ENCODE measurements at regions not wholly inside any gene's neighbourhood (a gene's known extent, or its start where the extent isn't known, plus 50 kb on each side); places are given as distances from the start of the nearest gene placed in this dataset. TPM values are rescaled to one million over a fixed set of nuclear protein-coding genes. Genes with fewer than 3 reads are reported as not detected.

- no peak for FAIRE-seq
- H2AFZ ChIP-seq (ENCODE audit: low read depth, low read length) = no peak overlapping the region
- TF ChIP-seq FOS (IDR thresholded peaks at IDR 0.05; ENCODE audit: borderline replicate concordance, insufficient read depth, low read length) (no peak), EZH2 (IDR thresholded peaks at IDR 0.05; ENCODE audit: borderline replicate concordance, low read depth, low read length, severe bottlenecking) (no peak), POLR2A (IDR thresholded peaks at IDR 0.05; ENCODE audit: low read depth, low read length) (no peak), GATA2 (IDR thresholded peaks at IDR 0.05; ENCODE audit: insufficient read depth, insufficient read length, low read depth, low read length) (no peak), MYC (IDR thresholded peaks at IDR 0.05; ENCODE audit: low read depth, low read length) (no peak), POLR2AphosphoS5 (IDR thresholded peaks at IDR 0.05; ENCODE audit: insufficient read depth, low read depth, low read length) (no peak), CTCF (IDR thresholded peaks at IDR 0.05; ENCODE audit: extremely low read depth in 1 of 2, insufficient read depth in 1 of 2, low read depth in 1 of 2, low read length in 2 of 2) (no peak), MAX (IDR thresholded peaks at IDR 0.05; ENCODE audit: insufficient read depth, insufficient read length) (no peak), JUN (IDR thresholded peaks at IDR 0.05; ENCODE audit: borderline replicate concordance, insufficient read depth, insufficient read length, low read depth) (no peak)
- H3K9me3 ChIP-seq (replicated peaks; ENCODE audit: control insufficient read depth, insufficient read depth, low read length) = no peaks in the 10 kb centered on the region
- intact Hi-C loops (cut with micrococcal nuclease) (no loop called here), dilution Hi-C loops (cut with MboI; ENCODE audit: extremely low pct_ligation_motif_present, low sequenced_read_pairs) (no loop called here)
- no peaks in the 10 kb centered on the region for H3K27me3 ChIP-seq (ENCODE audit: control insufficient read depth in 2 of 2, insufficient read depth in 2 of 2, low read length in 2 of 2)
- BruUV-seq (replicated peaks) = no TSS peak
- no peaks in the 10 kb centered on the region for H3K36me3 ChIP-seq (ENCODE audit: control insufficient read depth in 2 of 2, extremely low read depth in 1 of 2, insufficient read depth in 2 of 2, low read length in 2 of 2)
- ChIA-PET CTCF (no interaction called here), POLR2A (no interaction called here)
- H3K4me1 ChIP-seq (ENCODE audit: control insufficient read depth, extremely low read depth, insufficient read depth, low read length) = no peaks in the 10 kb centered on the region
- no peak for DNase-seq (ENCODE audit: low read depth, low spot score)
- no peaks in the 10 kb centered on the region for H3K79me2 ChIP-seq (ENCODE audit: control insufficient read depth, insufficient read depth, low read length)
- no peak overlapping the region for H3K4me2 ChIP-seq (ENCODE audit: insufficient read depth, low read length)
- H3K27ac ChIP-seq (ENCODE audit: insufficient read depth, low read depth, low read length) = no peak overlapping the region
- no peak overlapping the region for H3K4me3 ChIP-seq (replicated peaks in 1 of 3; ENCODE audit: insufficient read depth in 1 of 3, low read depth in 1 of 3, low read length in 3 of 3)
- no peaks in the 10 kb centered on the region for H3K9me1 ChIP-seq (replicated peaks; ENCODE audit: control insufficient read depth, extremely low read depth, insufficient read depth, low read length)
- H3K9ac ChIP-seq (replicated peaks; ENCODE audit: extremely low read depth, insufficient read depth, low read length) = no peak overlapping the region
- no peaks in the 10 kb centered on the region for H4K20me1 ChIP-seq (replicated peaks; ENCODE audit: control insufficient read depth, extremely low read depth, insufficient read depth, low read length)
These were observed 185.2 kb upstream of the DDI1 start for GRCh38 chr11:103851166-103851651.

Small RNA genes lying in the stretch of these regions (microRNA-seq; reads per million reads assigned to microRNA genes)
- gene MIR4693 (ENCODE audit: borderline number of aligned reads, borderline replicate concordance) = not detected

Small RNA genes lying in the stretch of these regions (small RNA-seq; reads per million reads assigned to genes)
- gene MIR4693 (ENCODE audit: insufficient read depth, insufficient read length, low read depth, low replicate concordance) = not detected
